ENCODE measurements at regions not wholly inside any gene's neighbourhood (a gene's known extent, or its start where the extent isn't known, plus 50 kb on each side); places are given as distances from the start of the nearest gene placed in this dataset.

- DNase-seq = no peak
These were observed 90.5 kb upstream of the DDX18 start for GRCh38 chr2:117723888-117724434.

GRCh38 chr2:117726747-117727146 lies 87.7 kb upstream of the DDX18 start:
- no peak for DNase-seq

GRCh38 chr2:117737846-117738245 lies 76.6 kb upstream of the DDX18 start:
- DNase-seq = no peak

- no peak for DNase-seq
These were observed 75.3 kb upstream of the DDX18 start for GRCh38 chr2:117738991-117739839.

GRCh38 chr2:117745537-117745936 lies 69.0 kb upstream of the DDX18 start:
- DNase-seq = no peak

- no peak for DNase-seq
These were observed 58.7 kb upstream of the DDX18 start for GRCh38 chr2:117755768-117756167.

- DNase-seq = no peak
These were observed 53.6 kb upstream of the DDX18 start for GRCh38 chr2:117760916-117761315.

GRCh38 chr2:117762454-117762853 lies 52.0 kb upstream of the DDX18 start:
- no peak for DNase-seq

GRCh38 chr2:117763804-117764203 lies 50.7 kb upstream of the DDX18 start:
- DNase-seq = no peak
